Liver (tissue), 8 donors: ENCODE measurements at regions not wholly inside any gene's neighbourhood (a gene's known extent, or its start where the extent isn't known, plus 50 kb on each side); places are given as distances from the start of the nearest gene placed in this dataset.

Experiments used
- DNase-seq: peaks from one replicate; pipeline ENCODE4 v3.0.0-alpha.2; 2017; ENCODE audit warnings: low spot score
- H3K27ac ChIP-seq, 2 donors: one replicate each; pipeline ENCODE4 v1.7.0; 2013; ENCODE audit warnings: inconsistent platforms in 2 of 2, low read length in 2 of 2, control low read depth in 1 of 2, low read depth in 1 of 2, mild to moderate bottlenecking in 1 of 2
- H3K27me3 ChIP-seq, 4 donors: one replicate each; pipeline versions ENCODE4 v1.6.1 to v1.7.0; 2013; ENCODE audit warnings: low read length in 3 of 4, inconsistent platforms in 1 of 4, mild to moderate bottlenecking in 1 of 4, moderate library complexity in 1 of 4; ENCODE audit not compliant: control insufficient read depth in 4 of 4, insufficient read depth in 4 of 4
- H3K36me3 ChIP-seq, 4 donors: one replicate each; pipeline versions ENCODE4 v1.6.1 to v1.7.0; 2013; ENCODE audit warnings: low read length in 3 of 4, mild to moderate bottlenecking in 3 of 4, low read depth in 1 of 4, moderate library complexity in 1 of 4; ENCODE audit not compliant: control insufficient read depth in 4 of 4, insufficient read depth in 3 of 4
- H3K4me1 ChIP-seq, 4 donors: one replicate each; pipeline versions ENCODE4 v1.6.1 to v1.7.0; 2013; ENCODE audit warnings: low read length in 3 of 4, mild to moderate bottlenecking in 3 of 4, moderate library complexity in 1 of 4; ENCODE audit not compliant: control insufficient read depth in 4 of 4, insufficient read depth in 4 of 4
- H3K4me3 ChIP-seq, 3 donors: one replicate each; pipeline versions ENCODE4 v1.6.1 to v1.7.0; 2013; ENCODE audit warnings: low read length in 3 of 3, control low read depth in 1 of 3, low read depth in 1 of 3, mild to moderate bottlenecking in 1 of 3
- H3K9ac ChIP-seq, 2 donors: one replicate each; pipeline ENCODE4 v1.7.0; 2013; ENCODE audit warnings: low read length in 2 of 2, mild to moderate bottlenecking in 2 of 2, moderate library complexity in 2 of 2, control low read depth in 1 of 2, low read depth in 1 of 2
- H3K9me3 ChIP-seq, 4 donors: one replicate each; pipeline versions ENCODE4 v1.6.1 to v1.7.0; 2013; ENCODE audit warnings: low read length in 3 of 4; ENCODE audit not compliant: control insufficient read depth in 4 of 4
- EGR1 ChIP-seq, 2 donors: IDR thresholded peaks; 2 replicates each; pipeline ENCODE4 v1.6.1; 2016 to 2018; ENCODE audit warnings: antibody characterized with exemption in 2 of 2, low read depth in 2 of 2
- FOXA1 ChIP-seq: IDR thresholded peaks from 2 replicates; pipeline ENCODE4 v1.6.1; 2016; ENCODE audit warnings: antibody characterized with exemption
- FOXA2 ChIP-seq: IDR thresholded peaks from 2 replicates; pipeline ENCODE4 v1.6.1; 2016; ENCODE audit warnings: antibody characterized with exemption
- GABPA ChIP-seq, 2 donors: IDR thresholded peaks in 1 of 2; conservative IDR thresholded peaks in 1 of 2; 2 replicates each; pipeline ENCODE4 v1.6.1; 2016; ENCODE audit warnings: antibody characterized with exemption in 2 of 2, mild to moderate bottlenecking in 1 of 2, moderate library complexity in 1 of 2
- HNF4A ChIP-seq, 2 donors: conservative IDR thresholded peaks; 2 replicates each; pipeline ENCODE4 v1.6.1; 2016; ENCODE audit warnings: antibody characterized with exemption in 2 of 2, mild to moderate bottlenecking in 2 of 2
- HNF4G ChIP-seq: IDR thresholded peaks from 2 replicates; pipeline ENCODE4 v1.6.1; 2016; ENCODE audit warnings: antibody characterized with exemption
- JUND ChIP-seq, 2 donors: IDR thresholded peaks; 2 replicates each; pipeline ENCODE4 v1.6.1; 2016; ENCODE audit warnings: antibody characterized with exemption in 2 of 2
- NR2F2 ChIP-seq: IDR thresholded peaks from 2 replicates; pipeline ENCODE4 v1.6.1; 2016; ENCODE audit warnings: antibody characterized with exemption
- RAD21 ChIP-seq, 2 donors: IDR thresholded peaks; 2 replicates each; pipeline ENCODE4 v1.6.1; 2016; ENCODE audit warnings: antibody characterized with exemption in 2 of 2, mild to moderate bottlenecking in 2 of 2
- RXRA ChIP-seq, 2 donors: IDR thresholded peaks; 2 replicates each; pipeline ENCODE4 v1.6.1; 2017 to 2018; ENCODE audit warnings: antibody characterized with exemption in 2 of 2, mild to moderate bottlenecking in 1 of 2
- SP1 ChIP-seq: IDR thresholded peaks from 2 replicates; pipeline ENCODE4 v1.6.1; 2018; ENCODE audit warnings: antibody characterized with exemption, mild to moderate bottlenecking
- TAF1 ChIP-seq: conservative IDR thresholded peaks from 2 replicates; pipeline ENCODE4 v1.6.1; 2016; ENCODE audit warnings: antibody characterized with exemption, mild to moderate bottlenecking
- YY1 ChIP-seq: IDR thresholded peaks from 2 replicates; pipeline ENCODE4 v1.6.1; 2016; ENCODE audit warnings: antibody characterized with exemption, mild to moderate bottlenecking
- WGBS: extraction: QIAGEN DNeasy Blood & Tissue Kit; methylation state at CpG from one replicate; pipeline ENCODE4 v1.1.7; 2013; 5-methylcytosine and 5-hydroxymethylcytosine counted together
- TF ChIP-seq, protein P1 (sequence below): IDR thresholded peaks from 2 replicates; pipeline ENCODE4 v1.6.1; 2016; ENCODE audit warnings: antibody characterized with exemption
- TF ChIP-seq, protein P2 (sequence below): IDR thresholded peaks from 2 replicates; pipeline ENCODE4 v1.6.1; 2016; ENCODE audit warnings: antibody characterized with exemption
- TF ChIP-seq, protein P3 (sequence below): IDR thresholded peaks from 2 replicates; pipeline ENCODE4 v1.6.1; 2016; ENCODE audit warnings: antibody characterized with exemption, mild to moderate bottlenecking
- TF ChIP-seq, protein P4 (sequence below): IDR thresholded peaks from 2 replicates; pipeline ENCODE4 v1.6.1; 2016; ENCODE audit warnings: antibody characterized with exemption
- TF ChIP-seq, protein P5 (sequence below): fragments of 150-350 bp; IDR thresholded peaks from 2 replicates; pipeline ENCODE4 v1.5.1; 2017; ENCODE audit warnings: improper control_type of control experiment, low read depth, low read length; ENCODE audit not compliant: missing input control
- donor health status: healthy.
- donor health status: healthy.
- donor health status: healthy.
- donor health status: healthy.
- donor health status: healthy.

DNA sequence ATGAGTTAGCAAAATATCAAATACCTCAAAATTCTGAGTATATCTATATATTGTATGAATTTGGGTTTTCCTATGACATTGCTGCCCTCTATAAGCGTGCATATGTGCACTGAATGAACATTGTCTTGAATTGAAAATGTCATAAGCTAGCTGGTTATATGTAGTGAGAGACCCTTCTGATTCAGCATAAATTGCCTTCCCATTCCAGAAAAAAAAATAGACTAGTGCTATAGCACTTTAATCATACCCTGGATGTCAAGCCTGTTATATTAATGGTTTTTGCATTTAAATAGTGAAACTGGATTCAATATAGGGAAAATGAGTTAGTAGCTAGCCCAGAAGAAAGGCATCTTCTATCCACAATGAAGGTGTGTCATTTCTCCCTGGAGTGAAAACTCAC is 265.1 kb downstream of the TUSC7 start:
- TF ChIP-seq, protein P1, sequence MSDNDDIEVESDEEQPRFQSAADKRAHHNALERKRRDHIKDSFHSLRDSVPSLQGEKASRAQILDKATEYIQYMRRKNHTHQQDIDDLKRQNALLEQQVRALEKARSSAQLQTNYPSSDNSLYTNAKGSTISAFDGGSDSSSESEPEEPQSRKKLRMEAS = no peak
- TF ChIP-seq GABPA (IDR thresholded peaks at IDR 0.05 in 1 of 2, conservative IDR thresholded peaks at IDR 0.05 in 1 of 2) (no peak), RXRA (IDR thresholded peaks at IDR 0.05) (no peak), HNF4G (no peak), SP1 (no peak), NR2F2 (no peak), YY1 (no peak), FOXA2 (no peak), RAD21 (IDR thresholded peaks at IDR 0.05) (no peak), JUND (IDR thresholded peaks at IDR 0.05) (no peak), EGR1 (IDR thresholded peaks at IDR 0.05; ENCODE audit: low read depth in 2 of 2) (no peak), HNF4A (conservative IDR thresholded peaks at IDR 0.05) (no peak), FOXA1 (no peak), TAF1 (no peak)
- TF ChIP-seq, protein P2, sequence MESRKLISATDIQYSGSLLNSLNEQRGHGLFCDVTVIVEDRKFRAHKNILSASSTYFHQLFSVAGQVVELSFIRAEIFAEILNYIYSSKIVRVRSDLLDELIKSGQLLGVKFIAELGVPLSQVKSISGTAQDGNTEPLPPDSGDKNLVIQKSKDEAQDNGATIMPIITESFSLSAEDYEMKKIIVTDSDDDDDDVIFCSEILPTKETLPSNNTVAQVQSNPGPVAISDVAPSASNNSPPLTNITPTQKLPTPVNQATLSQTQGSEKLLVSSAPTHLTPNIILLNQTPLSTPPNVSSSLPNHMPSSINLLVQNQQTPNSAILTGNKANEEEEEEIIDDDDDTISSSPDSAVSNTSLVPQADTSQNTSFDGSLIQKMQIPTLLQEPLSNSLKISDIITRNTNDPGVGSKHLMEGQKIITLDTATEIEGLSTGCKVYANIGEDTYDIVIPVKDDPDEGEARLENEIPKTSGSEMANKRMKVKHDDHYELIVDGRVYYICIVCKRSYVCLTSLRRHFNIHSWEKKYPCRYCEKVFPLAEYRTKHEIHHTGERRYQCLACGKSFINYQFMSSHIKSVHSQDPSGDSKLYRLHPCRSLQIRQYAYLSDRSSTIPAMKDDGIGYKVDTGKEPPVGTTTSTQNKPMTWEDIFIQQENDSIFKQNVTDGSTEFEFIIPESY = no peak
- TF ChIP-seq, protein P3, sequence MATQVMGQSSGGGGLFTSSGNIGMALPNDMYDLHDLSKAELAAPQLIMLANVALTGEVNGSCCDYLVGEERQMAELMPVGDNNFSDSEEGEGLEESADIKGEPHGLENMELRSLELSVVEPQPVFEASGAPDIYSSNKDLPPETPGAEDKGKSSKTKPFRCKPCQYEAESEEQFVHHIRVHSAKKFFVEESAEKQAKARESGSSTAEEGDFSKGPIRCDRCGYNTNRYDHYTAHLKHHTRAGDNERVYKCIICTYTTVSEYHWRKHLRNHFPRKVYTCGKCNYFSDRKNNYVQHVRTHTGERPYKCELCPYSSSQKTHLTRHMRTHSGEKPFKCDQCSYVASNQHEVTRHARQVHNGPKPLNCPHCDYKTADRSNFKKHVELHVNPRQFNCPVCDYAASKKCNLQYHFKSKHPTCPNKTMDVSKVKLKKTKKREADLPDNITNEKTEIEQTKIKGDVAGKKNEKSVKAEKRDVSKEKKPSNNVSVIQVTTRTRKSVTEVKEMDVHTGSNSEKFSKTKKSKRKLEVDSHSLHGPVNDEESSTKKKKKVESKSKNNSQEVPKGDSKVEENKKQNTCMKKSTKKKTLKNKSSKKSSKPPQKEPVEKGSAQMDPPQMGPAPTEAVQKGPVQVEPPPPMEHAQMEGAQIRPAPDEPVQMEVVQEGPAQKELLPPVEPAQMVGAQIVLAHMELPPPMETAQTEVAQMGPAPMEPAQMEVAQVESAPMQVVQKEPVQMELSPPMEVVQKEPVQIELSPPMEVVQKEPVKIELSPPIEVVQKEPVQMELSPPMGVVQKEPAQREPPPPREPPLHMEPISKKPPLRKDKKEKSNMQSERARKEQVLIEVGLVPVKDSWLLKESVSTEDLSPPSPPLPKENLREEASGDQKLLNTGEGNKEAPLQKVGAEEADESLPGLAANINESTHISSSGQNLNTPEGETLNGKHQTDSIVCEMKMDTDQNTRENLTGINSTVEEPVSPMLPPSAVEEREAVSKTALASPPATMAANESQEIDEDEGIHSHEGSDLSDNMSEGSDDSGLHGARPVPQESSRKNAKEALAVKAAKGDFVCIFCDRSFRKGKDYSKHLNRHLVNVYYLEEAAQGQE = no peak
- TF ChIP-seq, protein P4, sequence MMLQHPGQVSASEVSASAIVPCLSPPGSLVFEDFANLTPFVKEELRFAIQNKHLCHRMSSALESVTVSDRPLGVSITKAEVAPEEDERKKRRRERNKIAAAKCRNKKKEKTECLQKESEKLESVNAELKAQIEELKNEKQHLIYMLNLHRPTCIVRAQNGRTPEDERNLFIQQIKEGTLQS = no peak
- TF ChIP-seq, protein P5, sequence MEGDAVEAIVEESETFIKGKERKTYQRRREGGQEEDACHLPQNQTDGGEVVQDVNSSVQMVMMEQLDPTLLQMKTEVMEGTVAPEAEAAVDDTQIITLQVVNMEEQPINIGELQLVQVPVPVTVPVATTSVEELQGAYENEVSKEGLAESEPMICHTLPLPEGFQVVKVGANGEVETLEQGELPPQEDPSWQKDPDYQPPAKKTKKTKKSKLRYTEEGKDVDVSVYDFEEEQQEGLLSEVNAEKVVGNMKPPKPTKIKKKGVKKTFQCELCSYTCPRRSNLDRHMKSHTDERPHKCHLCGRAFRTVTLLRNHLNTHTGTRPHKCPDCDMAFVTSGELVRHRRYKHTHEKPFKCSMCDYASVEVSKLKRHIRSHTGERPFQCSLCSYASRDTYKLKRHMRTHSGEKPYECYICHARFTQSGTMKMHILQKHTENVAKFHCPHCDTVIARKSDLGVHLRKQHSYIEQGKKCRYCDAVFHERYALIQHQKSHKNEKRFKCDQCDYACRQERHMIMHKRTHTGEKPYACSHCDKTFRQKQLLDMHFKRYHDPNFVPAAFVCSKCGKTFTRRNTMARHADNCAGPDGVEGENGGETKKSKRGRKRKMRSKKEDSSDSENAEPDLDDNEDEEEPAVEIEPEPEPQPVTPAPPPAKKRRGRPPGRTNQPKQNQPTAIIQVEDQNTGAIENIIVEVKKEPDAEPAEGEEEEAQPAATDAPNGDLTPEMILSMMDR = no peak
- Histone ChIP-seq H3K9ac (no peak overlapping the region), H3K4me1 (peaks cover 0 to 2% (median 0%) of the 10 kb centered on the region in 4 donors), H3K4me3 (no peak overlapping the region), H3K27me3 (peaks cover 0 to 4% (median 2%) of the 10 kb centered on the region in 4 donors), H3K36me3 (no peaks in the 10 kb centered on the region), H3K9me3 (no peaks in the 10 kb centered on the region), H3K27ac (no peak overlapping the region)
- WGBS = 62% methylated on average over 1 of the region's 1 CpG
- DNase-seq = no peak
